Thoracic aorta (tissue), 2 donors: ENCODE measurements at regions not wholly inside any gene's neighbourhood (a gene's known extent, or its start where the extent isn't known, plus 50 kb on each side); places are given as distances from the start of the nearest gene placed in this dataset.

Source experiments
- ATAC-seq: fragments of 150-250 bp; one replicate; pipeline ENCODE4 v1.8.0; 2017; ENCODE audit warnings: low read depth; ENCODE audit not compliant: insufficient number of reproducible peaks, low FRiP score
- DNase-seq: peaks from one replicate; pipeline ENCODE4 v3.0.0-alpha.2; 2020; ENCODE audit warnings: low spot score
- H3K27ac ChIP-seq, 2 donors: fragments of 200-600 bp; sonication (generic); 1 replicate in 1 of 2; 2 replicates in 1 of 2; pipeline ENCODE4 v1.5.1; 2016; ENCODE audit warnings: mild to moderate bottlenecking in 2 of 2, moderate library complexity in 2 of 2
- H3K27me3 ChIP-seq: fragments of 200-600 bp; sonication (generic); replicated peaks from 2 replicates; pipeline ENCODE4 v1.6.0; 2016; ENCODE audit warnings: mild to moderate bottlenecking; ENCODE audit not compliant: insufficient read depth
- H3K36me3 ChIP-seq: fragments of 200-600 bp; sonication (generic); one replicate; pipeline ENCODE4 v1.5.1; 2016
- H3K4me1 ChIP-seq, 2 donors: fragments of 200-600 bp; sonication (generic); 1 replicate in 1 of 2; 2 replicates in 1 of 2; pipeline versions ENCODE4 v1.5.1 to v1.6.0; 2016; ENCODE audit warnings: low read depth in 2 of 2, mild to moderate bottlenecking in 1 of 2; ENCODE audit not compliant: control insufficient read depth in 1 of 2
- H3K4me3 ChIP-seq: fragments of 200-600 bp; sonication (generic); 2 replicates; pipeline ENCODE4 v1.5.1; 2016; ENCODE audit warnings: mild to moderate bottlenecking
- H3K9me3 ChIP-seq: fragments of 200-600 bp; sonication (generic); 2 replicates; pipeline ENCODE4 v1.5.1; 2016
- TF ChIP-seq, protein P1 (sequence below): fragments of 200-600 bp; sonication (generic); IDR thresholded peaks from one replicate; pipeline ENCODE4 v1.5.1; 2019; ENCODE audit warnings: antibody characterized with exemption

DNA sequence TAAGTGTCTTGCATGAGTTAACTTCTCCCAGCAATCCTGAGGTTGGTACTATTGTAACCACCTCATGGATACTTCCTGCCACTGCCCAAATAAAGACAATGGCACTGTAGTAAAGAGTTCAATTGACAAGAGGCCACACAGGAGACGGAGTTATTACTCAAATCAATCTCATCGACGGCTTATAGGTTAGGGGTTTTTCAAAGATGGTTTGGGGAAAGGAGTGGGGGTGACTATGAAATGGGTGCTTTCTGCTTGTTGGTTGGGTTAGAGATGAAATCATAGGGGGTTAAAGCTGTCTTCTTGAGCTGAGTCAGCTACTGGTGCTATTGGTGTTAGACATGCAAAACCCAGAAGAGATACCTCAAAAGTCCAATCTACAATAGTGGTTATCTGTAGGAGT, 1258.0 kb upstream of the ZEB2 start:
- no peak for ATAC-seq
- Histone ChIP-seq H3K27me3 (no peaks in the 10 kb centered on the region), H3K36me3 (no peaks in the 10 kb centered on the region), H3K9me3 (no peaks in the 10 kb centered on the region), H3K4me1 (no peaks in the 10 kb centered on the region), H3K27ac (no peak overlapping the region), H3K4me3 (no peak overlapping the region)
- no peak for DNase-seq
- TF ChIP-seq, protein P1, sequence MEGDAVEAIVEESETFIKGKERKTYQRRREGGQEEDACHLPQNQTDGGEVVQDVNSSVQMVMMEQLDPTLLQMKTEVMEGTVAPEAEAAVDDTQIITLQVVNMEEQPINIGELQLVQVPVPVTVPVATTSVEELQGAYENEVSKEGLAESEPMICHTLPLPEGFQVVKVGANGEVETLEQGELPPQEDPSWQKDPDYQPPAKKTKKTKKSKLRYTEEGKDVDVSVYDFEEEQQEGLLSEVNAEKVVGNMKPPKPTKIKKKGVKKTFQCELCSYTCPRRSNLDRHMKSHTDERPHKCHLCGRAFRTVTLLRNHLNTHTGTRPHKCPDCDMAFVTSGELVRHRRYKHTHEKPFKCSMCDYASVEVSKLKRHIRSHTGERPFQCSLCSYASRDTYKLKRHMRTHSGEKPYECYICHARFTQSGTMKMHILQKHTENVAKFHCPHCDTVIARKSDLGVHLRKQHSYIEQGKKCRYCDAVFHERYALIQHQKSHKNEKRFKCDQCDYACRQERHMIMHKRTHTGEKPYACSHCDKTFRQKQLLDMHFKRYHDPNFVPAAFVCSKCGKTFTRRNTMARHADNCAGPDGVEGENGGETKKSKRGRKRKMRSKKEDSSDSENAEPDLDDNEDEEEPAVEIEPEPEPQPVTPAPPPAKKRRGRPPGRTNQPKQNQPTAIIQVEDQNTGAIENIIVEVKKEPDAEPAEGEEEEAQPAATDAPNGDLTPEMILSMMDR, result no peak

DNA sequence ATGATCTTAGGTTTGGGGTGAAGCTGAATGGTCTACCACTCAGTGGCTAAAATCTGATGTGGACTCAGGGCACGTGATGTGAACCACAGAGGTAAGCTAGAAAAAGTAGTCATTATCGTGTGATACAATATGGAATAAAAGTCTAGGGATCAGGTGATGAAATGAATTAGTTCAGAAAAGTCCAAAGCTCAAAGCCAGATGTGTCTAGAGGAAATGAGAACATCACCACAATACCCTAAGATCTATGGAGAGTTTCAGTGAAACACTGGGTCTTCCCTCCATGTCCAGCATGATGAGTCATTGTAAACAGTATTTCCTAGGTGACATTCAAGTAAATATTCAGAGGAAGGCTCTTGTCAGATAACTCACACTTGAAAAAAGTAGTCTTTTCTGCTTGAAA, 1257.4 kb upstream of the ZEB2 start:
- DNase-seq, result no peak
- TF ChIP-seq, protein P1, result no peak
- Histone ChIP-seq H3K27ac (no peak overlapping the region), H3K4me3 (no peak overlapping the region), H3K4me1 (no peaks in the 10 kb centered on the region), H3K36me3 (no peaks in the 10 kb centered on the region), H3K9me3 (no peaks in the 10 kb centered on the region), H3K27me3 (no peaks in the 10 kb centered on the region)
- no peak for ATAC-seq

- DNase-seq (no peak), ATAC-seq (no peak)
- no peaks in the 10 kb centered on the region for H3K9me3 ChIP-seq
- H3K36me3 ChIP-seq, result no peaks in the 10 kb centered on the region
- no peak overlapping the region for H3K27ac ChIP-seq
- no peaks in the 10 kb centered on the region for H3K4me1 ChIP-seq
- no peaks in the 10 kb centered on the region for H3K27me3 ChIP-seq
- TF ChIP-seq, protein P1, result no peak
- H3K4me3 ChIP-seq, result no peak overlapping the region
Measured at GRCh38 chr2:145775591-145775990, 1255.7 kb upstream of the ZEB2 start.

DNA sequence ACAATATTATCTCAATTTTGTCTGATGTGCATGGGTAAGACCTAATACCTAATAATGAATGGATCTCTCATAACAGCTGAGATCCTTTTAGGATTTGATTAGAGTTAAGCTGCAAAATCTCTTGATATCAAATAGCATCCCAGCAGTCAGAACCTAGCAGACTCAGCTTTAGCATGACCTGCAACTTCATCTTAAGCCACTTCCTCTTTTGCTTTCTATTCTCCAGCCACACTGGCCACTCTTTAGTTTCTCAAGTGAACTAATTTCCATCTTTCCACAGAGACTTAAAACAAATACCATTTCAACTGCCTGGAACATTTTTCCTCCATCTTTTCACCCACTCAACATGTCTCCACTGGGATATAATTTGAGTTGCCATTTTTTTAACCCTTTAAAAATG, 1251.6 kb upstream of the ZEB2 start:
- Histone ChIP-seq H3K9me3 (no peaks in the 10 kb centered on the region), H3K4me1 (no peaks in the 10 kb centered on the region), H3K4me3 (no peak overlapping the region), H3K27me3 (no peaks in the 10 kb centered on the region), H3K27ac (no peak overlapping the region), H3K36me3 (no peaks in the 10 kb centered on the region)
- ATAC-seq, result no peak
- TF ChIP-seq, protein P1, result no peak
- DNase-seq, result no peak

DNA sequence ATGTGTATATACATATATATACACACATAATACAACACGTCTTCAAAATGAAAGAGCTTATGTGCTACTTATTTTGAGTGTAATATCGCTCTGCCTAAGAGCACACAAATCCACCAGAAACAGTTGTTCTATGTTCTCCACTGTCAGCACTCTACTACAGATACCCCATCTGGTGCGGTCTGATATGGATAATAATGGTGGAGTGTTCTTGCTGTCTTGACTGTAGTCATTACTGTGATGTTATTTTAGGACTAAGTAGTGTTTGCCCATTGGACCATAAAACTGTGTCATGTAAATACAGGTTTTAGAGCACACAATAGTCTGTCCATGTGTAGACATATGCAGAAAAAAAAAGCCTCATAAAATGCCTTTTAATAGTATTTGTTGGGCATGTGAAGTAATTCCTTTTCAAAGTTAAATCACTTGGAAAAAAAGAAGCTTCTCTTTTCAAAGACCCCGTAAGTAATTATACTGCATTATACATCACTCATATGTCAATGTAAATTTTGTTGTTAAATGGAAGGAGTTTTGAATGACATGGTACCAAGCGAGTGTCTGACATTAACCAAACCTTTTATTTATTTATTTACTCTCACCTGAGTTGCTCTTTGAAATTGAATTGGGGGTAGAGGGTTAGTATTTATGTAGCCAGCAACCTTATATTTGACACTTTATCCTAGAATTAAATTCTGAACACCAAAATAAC, 1249.2 kb upstream of the ZEB2 start:
- Histone ChIP-seq H3K9me3 (no peaks in the 10 kb centered on the region), H3K27ac (no peak overlapping the region), H3K27me3 (no peaks in the 10 kb centered on the region), H3K36me3 (no peaks in the 10 kb centered on the region), H3K4me1 (no peaks in the 10 kb centered on the region), H3K4me3 (no peak overlapping the region)
- DNase-seq (no peak), ATAC-seq (no peak)
- TF ChIP-seq, protein P1, result no peak
